GM21381 (cell line): ENCODE measurements at regions not wholly inside any gene's neighbourhood (a gene's known extent, or its start where the extent isn't known, plus 50 kb on each side); places are given as distances from the start of the nearest gene placed in this dataset.

ENCODE experiments used
- ATAC-seq: cut with Tn5 transposase; IDR thresholded peaks from one replicate; pipeline ENCODE4 v1.9.1; 2021; ENCODE audit warnings: mild to moderate bottlenecking, moderate library complexity; ENCODE audit not compliant: unreplicated experiment

GRCh38 chr18:72948439-72948838 lies 80.7 kb upstream of the NETO1 start:
- no peak for ATAC-seq

- no peak for ATAC-seq
Observed at GRCh38 chr18:72942766-72943165, 75.0 kb upstream of the NETO1 start.

- ATAC-seq: no peak
Observed at GRCh38 chr18:72940986-72941385, 73.2 kb upstream of the NETO1 start.

GRCh38 chr18:72940509-72940908 lies 72.7 kb upstream of the NETO1 start:
- no peak for ATAC-seq

GRCh38 chr18:72935744-72936143 lies 68.0 kb upstream of the NETO1 start:
- ATAC-seq: no peak

GRCh38 chr18:72922895-72923294 lies 55.1 kb upstream of the NETO1 start:
- ATAC-seq: no peak
